ENCODE measurements at regions not wholly inside any gene's neighbourhood (a gene's known extent, or its start where the extent isn't known, plus 50 kb on each side); places are given as distances from the start of the nearest gene placed in this dataset.

GRCh38 chr5:58227858-58228257, 232.0 kb downstream of the PLK2 start:
- Mint-ChIP-seq H3K4me3 (ENCODE audit: unreplicated experiment) (no peak overlapping the region), H3K27ac (ENCODE audit: unreplicated experiment) (no peak overlapping the region), H3K4me1 (ENCODE audit: low read depth, unreplicated experiment) (peaks cover 13% of the 10 kb centered on the region), H3K9me3 (ENCODE audit: unreplicated experiment) (peaks cover 4% of the 10 kb centered on the region), H3K27me3 (ENCODE audit: low read depth, unreplicated experiment) (no peaks in the 10 kb centered on the region), H3K36me3 (ENCODE audit: low read depth, unreplicated experiment) (no peaks in the 10 kb centered on the region)
- no peaks in the 10 kb centered on the region for H3K4me1 ChIP-seq (ENCODE audit: insufficient read depth, low read length)
- no peak overlapping the region for H3K4me2 ChIP-seq (ENCODE audit: low read length)
- no peak for FAIRE-seq
- no peaks in the 10 kb centered on the region for H3K79me2 ChIP-seq (ENCODE audit: insufficient read depth, low read length)
- no peaks in the 10 kb centered on the region for H3K9me3 ChIP-seq (ENCODE audit: insufficient read depth, low read depth, low read length)
- no peaks in the 10 kb centered on the region for H3K27me3 ChIP-seq (ENCODE audit: insufficient read depth, low read length)
- no peak overlapping the region for H2AFZ ChIP-seq (ENCODE audit: low read depth, low read length)
- TF ChIP-seq CTCF (IDR thresholded peaks at IDR 0.05; ENCODE audit: insufficient read depth, low read depth, low read length) (no peak), EZH2 (IDR thresholded peaks at IDR 0.05; ENCODE audit: insufficient read depth, low read length) (no peak)
- DNase-seq (ENCODE audit: low read depth) = no peak
- no peak overlapping the region for H3K27ac ChIP-seq (ENCODE audit: low read depth, low read length)
- H3K4me3 ChIP-seq (ENCODE audit: insufficient read depth, low read depth, low read length) = no peak overlapping the region
- H3K9ac ChIP-seq (ENCODE audit: low read length) = no peak overlapping the region
- H3K36me3 ChIP-seq (ENCODE audit: insufficient read depth, low read length) = no peaks in the 10 kb centered on the region
- no peaks in the 10 kb centered on the region for H4K20me1 ChIP-seq (ENCODE audit: insufficient read depth, low read length)

- Mint-ChIP-seq H3K36me3 (ENCODE audit: low read depth, unreplicated experiment) (no peaks in the 10 kb centered on the region), H3K4me1 (ENCODE audit: low read depth, unreplicated experiment) (peaks cover 2% of the 10 kb centered on the region), H3K27ac (ENCODE audit: unreplicated experiment) (no peak overlapping the region), H3K4me3 (ENCODE audit: unreplicated experiment) (no peak overlapping the region), H3K9me3 (ENCODE audit: unreplicated experiment) (peaks cover 4% of the 10 kb centered on the region), H3K27me3 (ENCODE audit: low read depth, unreplicated experiment) (no peaks in the 10 kb centered on the region)
- Histone ChIP-seq H3K4me3 (ENCODE audit: insufficient read depth, low read depth, low read length) (no peak overlapping the region), H3K36me3 (ENCODE audit: insufficient read depth, low read length) (no peaks in the 10 kb centered on the region), H3K27ac (ENCODE audit: low read depth, low read length) (no peak overlapping the region), H4K20me1 (ENCODE audit: insufficient read depth, low read length) (no peaks in the 10 kb centered on the region), H3K27me3 (ENCODE audit: insufficient read depth, low read length) (no peaks in the 10 kb centered on the region), H2AFZ (ENCODE audit: low read depth, low read length) (no peak overlapping the region), H3K9me3 (ENCODE audit: insufficient read depth, low read depth, low read length) (no peaks in the 10 kb centered on the region), H3K4me2 (ENCODE audit: low read length) (no peak overlapping the region), H3K79me2 (ENCODE audit: insufficient read depth, low read length) (no peaks in the 10 kb centered on the region), H3K9ac (ENCODE audit: low read length) (no peak overlapping the region), H3K4me1 (ENCODE audit: insufficient read depth, low read length) (no peaks in the 10 kb centered on the region)
- TF ChIP-seq EZH2 (IDR thresholded peaks at IDR 0.05; ENCODE audit: insufficient read depth, low read length) (no peak), CTCF (IDR thresholded peaks at IDR 0.05; ENCODE audit: insufficient read depth, low read depth, low read length) (no peak)
- no peak for FAIRE-seq
- DNase-seq (ENCODE audit: low read depth) = no peak
Observed at GRCh38 chr5:58224661-58225060, 235.2 kb downstream of the PLK2 start.

- H3K4me1 ChIP-seq (ENCODE audit: insufficient read depth, low read length) = no peaks in the 10 kb centered on the region
- DNase-seq (ENCODE audit: low read depth) (no peak), FAIRE-seq (no peak)
- H3K27me3 Mint-ChIP-seq (ENCODE audit: low read depth, unreplicated experiment) = no peaks in the 10 kb centered on the region
- H3K27me3 ChIP-seq (ENCODE audit: insufficient read depth, low read length) = no peaks in the 10 kb centered on the region
- H3K27ac Mint-ChIP-seq (ENCODE audit: unreplicated experiment) = no peak overlapping the region
- no peak overlapping the region for H3K4me3 Mint-ChIP-seq (ENCODE audit: unreplicated experiment)
- H3K36me3 ChIP-seq (ENCODE audit: insufficient read depth, low read length) = no peaks in the 10 kb centered on the region
- H3K79me2 ChIP-seq (ENCODE audit: insufficient read depth, low read length) = no peaks in the 10 kb centered on the region
- no peak overlapping the region for H3K4me3 ChIP-seq (ENCODE audit: insufficient read depth, low read depth, low read length)
- H3K9me3 Mint-ChIP-seq (ENCODE audit: unreplicated experiment) = peaks cover 4% of the 10 kb centered on the region
- H3K4me2 ChIP-seq (ENCODE audit: low read length) = no peak overlapping the region
- no peaks in the 10 kb centered on the region for H3K9me3 ChIP-seq (ENCODE audit: insufficient read depth, low read depth, low read length)
- no peak overlapping the region for H3K9ac ChIP-seq (ENCODE audit: low read length)
- H2AFZ ChIP-seq (ENCODE audit: low read depth, low read length) = no peak overlapping the region
- no peaks in the 10 kb centered on the region for H3K4me1 Mint-ChIP-seq (ENCODE audit: low read depth, unreplicated experiment)
- H4K20me1 ChIP-seq (ENCODE audit: insufficient read depth, low read length) = no peaks in the 10 kb centered on the region
- H3K27ac ChIP-seq (ENCODE audit: low read depth, low read length) = no peak overlapping the region
- TF ChIP-seq EZH2 (IDR thresholded peaks at IDR 0.05; ENCODE audit: insufficient read depth, low read length) (no peak), CTCF (IDR thresholded peaks at IDR 0.05; ENCODE audit: insufficient read depth, low read depth, low read length) (no peak)
- no peaks in the 10 kb centered on the region for H3K36me3 Mint-ChIP-seq (ENCODE audit: low read depth, unreplicated experiment)
Observed at GRCh38 chr5:58224221-58224620, 235.7 kb downstream of the PLK2 start.
